Nephron progenitor cell (in vitro differentiated cells): ENCODE measurements at regions not wholly inside any gene's neighbourhood (a gene's known extent, or its start where the extent isn't known, plus 50 kb on each side); places are given as distances from the start of the nearest gene placed in this dataset.
A peak's percentile ranks its signal among the peaks of the same experiment; 100 is the strongest.
"Not testable (repeated sequence)": the region's sequence is repeated elsewhere in the genome, so short reads cannot be mapped to it uniquely, and the experiment has no call there.

Experiments
- DNase-seq: peaks from one replicate; pipeline ENCODE4 v3.0.0; 2021
- H3K27ac Mint-ChIP-seq: 2 replicates; pipeline ENCODE4 v1.8.0; 2021; ENCODE audit warnings: mild to moderate bottlenecking, moderate library complexity, mixed read lengths
- H3K27me3 Mint-ChIP-seq: 2 replicates; pipeline ENCODE4 v1.8.0; 2021; ENCODE audit warnings: mild to moderate bottlenecking, low read depth, mixed read lengths; ENCODE audit not compliant: poor library complexity
- H3K36me3 Mint-ChIP-seq: 2 replicates; pipeline ENCODE4 v1.8.0; 2021; ENCODE audit warnings: low read depth, mixed read lengths
- H3K4me1 Mint-ChIP-seq: 2 replicates; pipeline ENCODE4 v1.8.0; 2021; ENCODE audit warnings: mixed read lengths
- H3K4me3 Mint-ChIP-seq: 2 replicates; pipeline ENCODE4 v1.8.0; 2021; ENCODE audit warnings: mild to moderate bottlenecking, moderate library complexity, mixed read lengths
- H3K9me3 Mint-ChIP-seq: 2 replicates; pipeline ENCODE4 v1.8.0; 2021; ENCODE audit warnings: mild to moderate bottlenecking, moderate library complexity, mixed read lengths
- CTCF ChIP-seq: fragments of 200-600 bp; sonication (generic); IDR thresholded peaks from 2 replicates; pipeline ENCODE4 v1.5.0; 2021; ENCODE audit warnings: antibody characterized with exemption

DNA sequence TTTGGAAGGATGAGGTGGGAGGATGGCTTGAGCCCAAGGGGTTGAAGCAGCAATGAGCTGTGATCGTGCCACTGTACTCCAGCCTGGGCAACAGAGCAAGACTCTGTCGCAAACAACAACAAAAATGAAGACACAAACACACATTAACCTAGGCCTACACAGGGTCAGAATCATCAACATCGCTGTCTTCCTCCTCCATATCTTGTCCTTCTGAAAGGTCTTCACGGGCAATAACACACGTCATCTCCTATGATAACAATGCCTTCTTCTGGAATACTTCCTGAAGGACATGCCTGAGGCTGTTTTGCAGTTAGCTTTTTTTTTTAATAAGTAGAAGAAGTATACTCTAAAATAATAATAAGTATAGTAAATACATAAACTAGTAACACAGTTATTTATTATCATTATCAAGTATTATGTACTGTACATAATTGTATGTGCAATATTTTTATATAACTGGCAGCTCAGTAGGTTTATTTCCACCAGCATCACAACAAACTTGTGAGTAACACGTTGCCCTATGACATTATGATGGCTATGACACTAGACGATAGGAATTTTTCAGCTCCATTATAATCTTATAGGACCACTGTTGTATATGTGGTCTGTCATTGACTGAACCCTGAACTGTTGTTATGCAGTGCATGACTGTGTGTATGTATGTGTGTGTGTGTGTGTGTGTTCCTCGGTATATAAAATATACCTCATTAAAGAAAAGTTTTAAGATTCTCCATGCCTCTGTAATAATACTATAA is 69.2 kb upstream of the MAML3 start:
- TF ChIP-seq CTCF: no peak
- Mint-ChIP-seq H3K27me3 (no peaks in the 10 kb centered on the region), H3K9me3 (no peaks in the 10 kb centered on the region), H3K4me3 (no peak overlapping the region), H3K36me3 (no peaks in the 10 kb centered on the region), H3K4me1 (peaks cover 12% of the 10 kb centered on the region), H3K27ac (no peak overlapping the region)
- no peak for DNase-seq

GRCh38 chr4:140222171-140222570 is 68.2 kb upstream of the MAML3 start:
- H3K27ac Mint-ChIP-seq: no peak overlapping the region
- DNase-seq: no peak
- no peak for TF ChIP-seq CTCF
- no peaks in the 10 kb centered on the region for H3K27me3 Mint-ChIP-seq
- H3K9me3 Mint-ChIP-seq: no peaks in the 10 kb centered on the region
- peaks cover 1% of the 10 kb centered on the region for H3K4me1 Mint-ChIP-seq
- no peak overlapping the region for H3K4me3 Mint-ChIP-seq
- H3K36me3 Mint-ChIP-seq: no peaks in the 10 kb centered on the region

DNA sequence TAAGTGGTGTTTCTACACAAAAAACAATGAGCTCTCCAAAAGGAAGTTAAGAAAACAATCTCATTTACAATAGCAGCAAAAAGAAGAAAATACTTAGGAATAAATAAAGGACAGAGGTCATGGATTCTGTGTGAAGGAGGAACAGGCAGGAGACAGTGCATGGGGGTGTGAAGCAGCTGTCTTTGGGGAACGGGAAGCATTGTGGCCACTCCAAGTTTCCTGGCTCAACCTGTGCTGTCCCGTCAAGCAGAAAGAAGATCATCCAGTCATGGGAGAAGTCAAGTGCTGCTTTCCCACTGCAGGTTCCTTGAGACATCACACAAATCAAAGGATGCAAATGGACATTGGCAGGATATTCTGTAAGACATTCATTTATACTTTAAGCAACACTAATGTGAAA is 66.1 kb upstream of the MAML3 start:
- Mint-ChIP-seq H3K27me3 (no peaks in the 10 kb centered on the region), H3K9me3 (no peaks in the 10 kb centered on the region), H3K27ac (peak overlapping the region; percentile 6), H3K4me1 (peaks cover 6% of the 10 kb centered on the region), H3K4me3 (no peak overlapping the region), H3K36me3 (no peaks in the 10 kb centered on the region)
- no peak for DNase-seq
- TF ChIP-seq CTCF: no peak

DNA sequence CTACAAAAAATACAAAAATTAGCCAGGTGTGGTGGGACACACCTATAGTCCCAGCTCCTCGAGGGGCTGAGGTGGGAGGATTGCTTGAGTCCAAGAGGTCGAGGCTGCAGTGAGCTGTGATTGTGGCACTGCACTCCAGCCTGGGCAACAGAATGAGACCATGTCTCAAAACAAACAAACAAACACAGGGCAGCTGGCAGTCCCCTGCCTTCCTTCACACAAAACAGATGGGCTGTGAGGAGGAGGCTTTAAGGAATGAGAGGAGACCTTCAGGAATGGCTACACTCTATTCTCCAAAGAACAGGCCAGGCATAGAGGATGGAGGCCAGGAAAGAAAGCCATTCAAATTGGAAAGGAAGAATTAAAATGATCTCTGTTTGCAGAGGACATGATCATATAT is 65.6 kb upstream of the MAML3 start:
- peak overlapping the region; percentile 15 for H3K27ac Mint-ChIP-seq
- no peaks in the 10 kb centered on the region for H3K9me3 Mint-ChIP-seq
- DNase-seq: no peak
- H3K27me3 Mint-ChIP-seq: no peaks in the 10 kb centered on the region
- H3K4me1 Mint-ChIP-seq: peaks cover 11% of the 10 kb centered on the region
- H3K4me3 Mint-ChIP-seq: no peak overlapping the region
- H3K36me3 Mint-ChIP-seq: no peaks in the 10 kb centered on the region
- no peak for TF ChIP-seq CTCF

DNA sequence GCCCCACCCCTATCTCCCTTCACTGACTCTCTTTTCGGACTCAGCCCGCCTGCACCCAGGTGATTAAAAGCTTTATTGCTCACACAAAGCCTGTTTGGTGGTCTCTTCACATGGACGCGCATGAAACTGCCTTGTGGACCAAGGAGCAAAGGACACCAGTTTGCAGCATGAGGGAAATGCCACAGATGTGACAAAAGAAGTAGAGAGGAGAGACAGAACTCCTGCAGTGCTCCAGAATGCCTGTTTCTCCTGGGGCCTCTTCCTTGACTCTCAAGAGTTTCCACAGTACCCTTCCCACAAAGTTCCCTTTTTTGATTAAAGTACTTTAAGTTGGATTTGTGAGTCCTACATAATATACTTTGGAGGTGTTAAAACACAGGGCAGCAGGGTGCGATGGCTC is 65.1 kb upstream of the MAML3 start:
- not testable (repeated sequence) for DNase-seq, H3K27me3 Mint-ChIP-seq, H3K4me3 Mint-ChIP-seq, H3K9me3 Mint-ChIP-seq, H3K36me3 Mint-ChIP-seq
- H3K27ac Mint-ChIP-seq: peak overlapping the region; percentile 73
- peaks cover 15% of the 10 kb centered on the region for H3K4me1 Mint-ChIP-seq

DNA sequence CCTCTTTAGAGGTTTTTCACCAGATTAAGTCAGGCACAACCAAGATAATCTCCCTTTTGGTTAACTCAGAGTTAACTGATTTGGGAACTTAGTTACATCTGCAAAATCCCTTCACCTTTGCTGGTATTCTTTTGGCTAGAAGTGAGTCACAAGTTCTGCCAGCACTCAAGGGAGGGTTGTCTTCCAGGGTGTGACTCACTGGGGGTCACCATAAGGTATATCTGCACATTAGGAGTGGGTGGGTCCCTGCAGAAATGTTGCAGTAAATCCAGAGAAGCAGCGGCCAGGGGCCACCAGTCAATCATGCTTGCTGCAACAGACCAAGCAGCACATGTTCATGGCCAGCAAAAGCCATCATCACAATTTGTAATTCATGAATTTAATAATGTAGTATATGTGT is 59.8 kb upstream of the MAML3 start:
- Mint-ChIP-seq H3K4me3 (no peak overlapping the region), H3K36me3 (no peaks in the 10 kb centered on the region), H3K27me3 (peaks cover 3% of the 10 kb centered on the region), H3K4me1 (peaks cover 34% of the 10 kb centered on the region), H3K9me3 (peaks cover 4% of the 10 kb centered on the region), H3K27ac (no peak overlapping the region)
- no peak for DNase-seq
- TF ChIP-seq CTCF: no peak
